ENCODE measurements at regions not wholly inside any gene's neighbourhood (a gene's known extent, or its start where the extent isn't known, plus 50 kb on each side); places are given as distances from the start of the nearest gene placed in this dataset.

- no peak for DNase-seq
- peak overlapping the region; percentile 50 for H3K56ac ChIP-seq (ENCODE audit: insufficient read length, low read depth, low read length)
- no peaks in the 10 kb centered on the region for H3K23me2 ChIP-seq (ENCODE audit: insufficient read length, low read depth, low read length, poor library complexity, severe bottlenecking)
- Mint-ChIP-seq H3K27me3 (ENCODE audit: low read depth) (no peaks in the 10 kb centered on the region), H3K4me3 (no peak overlapping the region), H3K36me3 (ENCODE audit: insufficient read depth in 1 of 3, low read depth in 3 of 3) (no peaks in the 10 kb centered on the region), H3K9me3 (peaks cover 0 to 2% of the 10 kb centered on the region in 2 experiments; a peak in 2 of 5 replicates), H3K27ac (no peak overlapping the region; a peak in 1 of 7 replicates), H3K4me1 (peaks cover 5% of the 10 kb centered on the region in 2 experiments; a peak in 3 of 4 replicates)
- H2BK120ac ChIP-seq (ENCODE audit: low read depth, low read length, poor library complexity, severe bottlenecking), result no peak overlapping the region
- H3K4me2 ChIP-seq (ENCODE audit: insufficient read depth, insufficient read length, low read length), result no peak overlapping the region
- H3K79me2 ChIP-seq (ENCODE audit: insufficient read depth, low read length), result no peaks in the 10 kb centered on the region
- no peak overlapping the region for H2BK20ac ChIP-seq (ENCODE audit: low read depth, low read length, poor library complexity, severe bottlenecking)
- H4K8ac ChIP-seq (replicated peaks; ENCODE audit: insufficient read length, low read depth, low read length), result no peak overlapping the region
- no peak overlapping the region for H3K27ac ChIP-seq (ENCODE audit: insufficient read length, low read depth, low read length)
- no peak overlapping the region for H3K23ac ChIP-seq (ENCODE audit: insufficient read length, low read depth, low read length)
- H4K91ac ChIP-seq (ENCODE audit: insufficient read length, low read depth, low read length), result no peak overlapping the region
- peaks cover 4% of the 10 kb centered on the region; the same call in 1 of the 2 replicates for H3K4me1 ChIP-seq (ENCODE audit: insufficient read depth, low read length)
- H3K4ac ChIP-seq (ENCODE audit: low read depth, low read length), result no peak overlapping the region
- H4K5ac ChIP-seq (ENCODE audit: insufficient read length, low read depth, low read length), result no peak overlapping the region
- H2AK5ac ChIP-seq (ENCODE audit: insufficient read length, low read length), result no peak overlapping the region
- no peaks in the 10 kb centered on the region for H3K9me3 ChIP-seq (ENCODE audit: control insufficient read depth, low read depth, low read length)
- no peak overlapping the region for H2BK12ac ChIP-seq (ENCODE audit: insufficient read length, low read depth, low read length)
- WGBS (ENCODE audit: extremely low coverage, insufficient read length, low lambda C conversion rate), result no CpG with 5 or more reads among the region's 3 CpGs
- no peak overlapping the region for H3K9ac ChIP-seq (ENCODE audit: extremely low read depth, insufficient read length, low read length)
- no peak for TF ChIP-seq CTCF (conservative IDR thresholded peaks at IDR 0.05)
- H4K20me1 ChIP-seq (ENCODE audit: control insufficient read depth, insufficient read depth, insufficient read length), result no peaks in the 10 kb centered on the region
- no peak overlapping the region for H3K14ac ChIP-seq (ENCODE audit: insufficient read depth, low read length)
- no peaks in the 10 kb centered on the region for H3K79me1 ChIP-seq (ENCODE audit: insufficient read depth, low read depth, low read length, poor library complexity, severe bottlenecking)
- H2BK5ac ChIP-seq (ENCODE audit: insufficient read length, low read length), result no peak overlapping the region
- H3T11ph ChIP-seq (ENCODE audit: low read length), result no peak overlapping the region
- no peaks in the 10 kb centered on the region for H3K27me3 ChIP-seq (ENCODE audit: insufficient read depth, low read length)
- H2BK15ac ChIP-seq (ENCODE audit: low read depth, low read length), result no peak overlapping the region
- H2AFZ ChIP-seq (ENCODE audit: low read length), result no peak overlapping the region
- no peak overlapping the region for H3K18ac ChIP-seq (ENCODE audit: insufficient read length, low read depth, low read length)
Measured at GRCh38 chr18:61039251-61039650, 294.0 kb upstream of the CDH20 start.
